Right atrium auricular region (tissue), 2 donors: ENCODE measurements at regions not wholly inside any gene's neighbourhood (a gene's known extent, or its start where the extent isn't known, plus 50 kb on each side); places are given as distances from the start of the nearest gene placed in this dataset.

ENCODE experiments used
- DNase-seq: peaks from one replicate; pipeline ENCODE4 v3.0.0-alpha.2; 2019; ENCODE audit warnings: low spot score
- H3K27ac ChIP-seq, 2 donors: fragments of 200-600 bp; sonication (generic); 1 replicate in 1 of 2; 2 replicates in 1 of 2; pipeline ENCODE4 v1.5.1; 2016 to 2019
- H3K27me3 ChIP-seq, 2 donors: fragments of 200-600 bp; sonication (generic); one replicate each; pipeline versions ENCODE4 v1.5.1 to v1.6.0; 2017 to 2019
- H3K36me3 ChIP-seq: fragments of 200-600 bp; sonication (generic); one replicate; pipeline ENCODE4 v1.5.1; 2016
- H3K4me1 ChIP-seq, 2 donors: fragments of 200-600 bp; sonication (generic); one replicate each; pipeline versions ENCODE4 v1.5.1 to v1.6.0; 2017 to 2019
- H3K4me3 ChIP-seq, 2 donors: fragments of 200-600 bp; sonication (generic); 1 replicate in 1 of 2; 2 replicates in 1 of 2; pipeline ENCODE4 v1.5.1; 2017 to 2019; ENCODE audit warnings: mild to moderate bottlenecking in 1 of 2, moderate library complexity in 1 of 2
- H3K9me3 ChIP-seq, 2 donors: fragments of 200-600 bp; sonication (generic); one replicate each; pipeline ENCODE4 v1.5.1; 2019
- CTCF ChIP-seq, 2 donors: fragments of 200-600 bp; sonication (generic); IDR thresholded peaks; one replicate each; pipeline ENCODE4 v1.5.1; 2019; ENCODE audit warnings: antibody characterized with exemption in 2 of 2

DNA sequence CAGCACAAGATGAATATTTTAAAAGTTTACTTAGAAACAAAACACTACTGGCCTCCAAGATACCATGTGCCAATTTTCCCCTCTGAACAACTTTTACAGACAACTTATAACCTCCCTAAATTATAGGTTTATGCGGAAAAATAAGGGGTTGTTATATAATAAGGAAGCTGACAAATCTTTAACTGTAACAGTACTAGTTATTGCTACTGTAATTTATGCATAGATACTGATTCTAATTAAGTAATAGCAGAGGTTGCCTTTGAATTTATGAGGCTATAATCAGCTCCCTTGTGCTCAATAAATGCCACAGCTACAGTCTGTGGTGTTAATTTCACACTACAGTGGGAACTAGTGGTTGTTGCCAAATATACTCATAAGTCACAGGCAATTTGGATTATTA lies 291.3 kb upstream of the PCSK5 start:
- no peak for DNase-seq
- no peaks in the 10 kb centered on the region for H3K27me3 ChIP-seq

GRCh38 chr9:75601280-75601679 lies 289.2 kb upstream of the PCSK5 start:
- no peak overlapping the region for H3K27ac ChIP-seq
- TF ChIP-seq CTCF (IDR thresholded peaks at IDR 0.05) = no peak
- no peak overlapping the region for H3K4me3 ChIP-seq
- H3K27me3 ChIP-seq = no peaks in the 10 kb centered on the region
- H3K4me1 ChIP-seq = peaks cover 0 to 4% of the 10 kb centered on the region in 2 donors
- H3K36me3 ChIP-seq = no peaks in the 10 kb centered on the region
- no peak for DNase-seq
- H3K9me3 ChIP-seq = no peaks in the 10 kb centered on the region

More for the DNA sequence above, 291.3 kb upstream of the PCSK5 start:
- no peaks in the 10 kb centered on the region for H3K36me3 ChIP-seq
- no peak overlapping the region for H3K27ac ChIP-seq
- no peaks in the 10 kb centered on the region for H3K9me3 ChIP-seq
- H3K4me3 ChIP-seq = no peak overlapping the region
- no peak for TF ChIP-seq CTCF (IDR thresholded peaks at IDR 0.05)
- peaks cover 0 to 4% of the 10 kb centered on the region in 2 donors for H3K4me1 ChIP-seq

GRCh38 chr9:75602060-75602459 lies 288.4 kb upstream of the PCSK5 start:
- H3K4me3 ChIP-seq = no peak overlapping the region
- no peaks in the 10 kb centered on the region for H3K9me3 ChIP-seq
- H3K27me3 ChIP-seq = no peaks in the 10 kb centered on the region
- TF ChIP-seq CTCF (IDR thresholded peaks at IDR 0.05) = no peak
- no peaks in the 10 kb centered on the region for H3K36me3 ChIP-seq
- no peak for DNase-seq
- H3K4me1 ChIP-seq = peaks cover 0 to 4% of the 10 kb centered on the region in 2 donors
- H3K27ac ChIP-seq = no peak overlapping the region

- Histone ChIP-seq H3K27ac (no peak overlapping the region), H3K4me3 (no peak overlapping the region), H3K27me3 (no peaks in the 10 kb centered on the region), H3K36me3 (no peaks in the 10 kb centered on the region), H3K4me1 (no peaks in the 10 kb centered on the region), H3K9me3 (no peaks in the 10 kb centered on the region)
- no peak for DNase-seq
- TF ChIP-seq CTCF (IDR thresholded peaks at IDR 0.05) = no peak
Measured at GRCh38 chr9:75604661-75605060, 285.8 kb upstream of the PCSK5 start.

DNA sequence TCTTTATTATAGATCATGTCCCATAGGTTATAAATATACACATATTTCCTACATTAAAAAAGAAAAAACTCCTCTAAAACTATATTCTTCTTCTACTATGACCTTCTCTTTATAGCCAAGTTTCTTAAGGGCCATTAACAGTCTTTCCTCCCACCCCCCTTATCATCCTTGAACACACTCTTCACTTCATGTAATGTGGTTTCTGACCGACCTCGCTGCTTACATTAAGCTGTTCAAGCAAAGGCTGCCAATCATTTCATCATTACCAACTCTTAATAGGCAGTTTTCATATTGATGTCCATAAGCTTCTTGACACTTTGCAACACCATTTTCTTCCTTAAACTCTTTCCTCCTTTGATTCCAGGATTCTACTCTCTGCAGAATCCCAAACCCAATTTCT lies 283.0 kb upstream of the PCSK5 start:
- Histone ChIP-seq H3K27ac (no peak overlapping the region), H3K4me1 (no peaks in the 10 kb centered on the region), H3K9me3 (no peaks in the 10 kb centered on the region), H3K27me3 (no peaks in the 10 kb centered on the region), H3K4me3 (no peak overlapping the region), H3K36me3 (no peaks in the 10 kb centered on the region)
- TF ChIP-seq CTCF (IDR thresholded peaks at IDR 0.05) = no peak
- no peak for DNase-seq

DNA sequence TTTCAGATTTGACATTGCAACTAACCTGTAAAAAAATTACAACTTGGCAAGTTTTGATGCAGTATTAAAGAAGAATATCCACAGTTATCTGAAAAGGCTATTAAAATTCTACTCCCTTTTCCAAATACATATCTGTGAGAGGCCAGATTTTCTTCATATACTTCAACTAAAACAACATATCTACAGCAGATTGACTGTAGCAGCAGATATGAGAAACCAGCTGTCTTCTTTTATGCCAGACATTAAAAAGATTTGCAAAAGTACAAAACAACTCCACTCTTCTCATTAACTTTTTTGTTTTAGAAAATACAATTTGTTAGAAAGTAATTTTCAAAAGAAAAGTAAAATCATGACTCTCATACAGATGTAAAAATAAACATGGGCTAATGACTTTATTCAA lies 281.1 kb upstream of the PCSK5 start:
- Histone ChIP-seq H3K4me3 (no peak overlapping the region), H3K27ac (no peak overlapping the region), H3K36me3 (no peaks in the 10 kb centered on the region), H3K4me1 (no peaks in the 10 kb centered on the region), H3K27me3 (no peaks in the 10 kb centered on the region), H3K9me3 (no peaks in the 10 kb centered on the region)
- no peak for DNase-seq
- no peak for TF ChIP-seq CTCF (IDR thresholded peaks at IDR 0.05)
